B cell (primary cell): ENCODE measurements at regions not wholly inside any gene's neighbourhood (a gene's known extent, or its start where the extent isn't known, plus 50 kb on each side); places are given as distances from the start of the nearest gene placed in this dataset.

Source experiments
- ATAC-seq: fragments of 200-7000 bp; cut with Tn5 transposase; one replicate; pipeline ENCODE4 v1.10.0; 2021; ENCODE audit warnings: low read depth, mild to moderate bottlenecking, moderate number of reproducible peaks, moderate library complexity
- CTCF ChIA-PET: fragments of 350-600 bp; sonication (Branson Sonifier 250); formaldehyde crosslinking; loops from one replicate; lab custom pipeline; 2021; ENCODE audit warnings: antibody characterized with exemption, inconsistent platforms; lab: Charles Lee
- POLR2A ChIA-PET: fragments of 350-600 bp; sonication (Branson Sonifier 250); formaldehyde crosslinking; loops from one replicate; lab custom pipeline; 2021; ENCODE audit warnings: antibody characterized with exemption; lab: Charles Lee
- DNase-seq: peaks from one replicate; pipeline ENCODE4 v3.0.0; 2013
- H2AFZ ChIP-seq: 2 replicates; pipeline ENCODE4 v1.6.1; 2012; ENCODE audit warnings: mild to moderate bottlenecking, low read depth, low read length; ENCODE audit not compliant: insufficient read depth, poor library complexity, severe bottlenecking
- H3K27ac ChIP-seq, 2 donors: 1 replicate in 1 of 2; 2 replicates in 1 of 2; pipeline ENCODE4 v1.5.1; 2012 to 2013; ENCODE audit warnings: low read length in 2 of 2, mild to moderate bottlenecking in 2 of 2, moderate library complexity in 1 of 2
- H3K27me3 ChIP-seq, 4 experiments: fragments of 200-600 bp in 1 of 4; sonication (generic) in 1 of 4; replicated peaks in 1 of 4; 1 replicate in 2 of 4; 2 replicates in 2 of 4; pipeline versions ENCODE4 v1.6.1 to v1.7.0; 2013 to 2016; ENCODE audit warnings: low read length in 3 of 4, mild to moderate bottlenecking in 2 of 4, mixed read lengths in 1 of 4, moderate library complexity in 1 of 4; ENCODE audit not compliant: insufficient read depth in 4 of 4, control insufficient read depth in 3 of 4; ENCODE audit errors: control extremely low read depth in 1 of 4
- H3K36me3 ChIP-seq, 2 experiments: replicated peaks in 1 of 2; 1 replicate in 1 of 2; 2 replicates in 1 of 2; pipeline versions ENCODE4 v1.6.1 to v1.7.1; 2013; ENCODE audit warnings: low read length in 1 of 2; ENCODE audit not compliant: insufficient read depth in 2 of 2, control insufficient read depth in 1 of 2; ENCODE audit errors: control extremely low read depth in 1 of 2, extremely low read depth in 1 of 2
- H3K4me1 ChIP-seq, 2 donors: fragments of 200-600 bp in 1 of 2; sonication (generic) in 1 of 2; 1 replicate in 1 of 2; 2 replicates in 1 of 2; pipeline versions ENCODE4 v1.5.1 to v1.6.1; 2013 to 2017; ENCODE audit warnings: low read length in 2 of 2; ENCODE audit not compliant: control insufficient read depth in 2 of 2, insufficient read depth in 2 of 2
- H3K4me2 ChIP-seq: replicated peaks from 2 replicates; pipeline ENCODE3; 2012; ENCODE audit warnings: mild to moderate bottlenecking, low read depth, low read length; ENCODE audit not compliant: poor library complexity, severe bottlenecking
- H3K4me3 ChIP-seq, 5 experiments: fragments of 200-600 bp in 1 of 5; sonication (generic) in 1 of 5; 1 replicate in 3 of 5; 2 replicates in 2 of 5; pipeline versions ENCODE4 v1.5.1 to v1.7.0; 2011 to 2016; ENCODE audit warnings: low read length in 4 of 5, mild to moderate bottlenecking in 4 of 5, low read depth in 2 of 5, control low read depth in 1 of 5, moderate library complexity in 1 of 5; ENCODE audit not compliant: insufficient read depth in 1 of 5; ENCODE audit errors: control extremely low read depth in 1 of 5, extremely low read depth in 1 of 5
- H3K79me2 ChIP-seq: fragments of 200-600 bp; sonication (generic); one replicate; pipeline ENCODE4 v1.6.0; 2016; ENCODE audit warnings: low read length; ENCODE audit not compliant: control insufficient read depth, insufficient read depth
- H3K9ac ChIP-seq: fragments of 200-600 bp; sonication (generic); 2 replicates; pipeline ENCODE4 v1.6.1; 2017; ENCODE audit warnings: mild to moderate bottlenecking, low read length, moderate library complexity
- H3K9me3 ChIP-seq, 3 donors: one replicate each; pipeline versions ENCODE4 v1.6.1 to v1.7.1; 2013; ENCODE audit warnings: low read length in 2 of 3; ENCODE audit not compliant: control insufficient read depth in 2 of 3, insufficient read depth in 1 of 3; ENCODE audit errors: control extremely low read depth in 1 of 3
- H4K20me1 ChIP-seq: 2 replicates; pipeline ENCODE4 v1.6.0; 2012; ENCODE audit warnings: mild to moderate bottlenecking, low read length; ENCODE audit not compliant: insufficient read depth, control insufficient read depth, poor library complexity, severe bottlenecking
- H3K27ac Mint-ChIP-seq: one replicate; pipeline ENCODE4 v1.8.0; 2021; ENCODE audit warnings: mixed read lengths
- H3K27me3 Mint-ChIP-seq: one replicate; pipeline ENCODE4 v1.8.0; 2021; ENCODE audit warnings: mixed read lengths
- H3K4me1 Mint-ChIP-seq: one replicate; pipeline ENCODE4 v1.8.0; 2021; ENCODE audit warnings: mixed read lengths
- H3K4me3 Mint-ChIP-seq: one replicate; pipeline ENCODE4 v1.8.0; 2021; ENCODE audit warnings: mixed read lengths
- H3K9me3 Mint-ChIP-seq: one replicate; pipeline ENCODE4 v1.8.0; 2022; ENCODE audit warnings: mixed read lengths; ENCODE audit not compliant: insufficient read depth
- CTCF ChIP-seq: fragments of 200-600 bp; IDR thresholded peaks from one replicate; pipeline ENCODE4 v1.8.0; 2022; ENCODE audit warnings: antibody characterized with exemption, mild to moderate bottlenecking
- EZH2 ChIP-seq: IDR thresholded peaks from 2 replicates; pipeline ENCODE4 v1.6.1; 2012; ENCODE audit warnings: borderline replicate concordance, low read depth, mild to moderate bottlenecking, moderate library complexity, low read length; ENCODE audit not compliant: insufficient read depth, poor library complexity, severe bottlenecking
- WGBS: methylation state at CpG from one replicate; pipeline ENCODE4 v1.1.5; 2013; ENCODE audit warnings: missing lambda C conversion rate; ENCODE audit not compliant: insufficient coverage; 5-methylcytosine and 5-hydroxymethylcytosine counted together
- intact Hi-C: fragments of 100-400 bp; cut with micrococcal nuclease; formaldehyde crosslinking; loops from one replicate; pipeline ENCODE4 v1.10.0; 2022

DNA sequence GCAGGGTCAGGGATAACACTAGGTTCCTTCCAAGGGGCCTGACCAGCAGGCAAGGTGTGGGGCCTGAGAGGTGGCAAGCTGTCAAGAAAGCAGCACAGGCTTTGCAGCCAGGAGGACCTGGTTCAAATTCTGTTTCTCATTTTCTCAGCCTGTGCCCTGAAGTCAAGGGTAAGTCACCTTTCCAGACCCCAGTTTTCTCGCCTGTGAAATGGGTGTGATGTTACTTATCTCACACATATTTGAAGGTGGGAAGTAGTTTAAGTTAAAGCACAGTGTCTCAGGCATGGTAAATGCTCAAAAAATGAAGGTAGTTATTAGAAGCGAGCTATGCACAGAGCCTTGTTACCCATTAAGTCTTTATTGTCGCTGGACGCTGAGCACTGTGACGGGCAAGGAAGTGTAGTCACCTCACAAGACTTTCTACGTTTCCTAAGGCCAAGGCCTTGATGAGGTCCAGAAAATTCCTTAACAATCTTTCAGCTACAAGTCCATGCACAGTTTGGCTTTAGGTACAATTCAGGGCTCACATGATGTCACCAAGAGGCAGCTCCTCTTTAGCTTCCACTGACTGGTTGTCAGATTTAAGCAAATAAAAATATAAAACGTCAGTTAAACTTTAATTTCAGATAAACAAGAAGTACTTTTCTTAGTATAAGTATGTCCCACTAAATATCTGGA lies 522.6 kb upstream of the PROK2 start:
- WGBS, result 98% methylated on average over 5 of the region's 7 CpGs
- no peaks in the 10 kb centered on the region for H3K36me3 ChIP-seq
- no peak overlapping the region for H3K4me2 ChIP-seq
- H3K4me3 ChIP-seq, result no peak overlapping the region
- TF ChIP-seq EZH2 (no peak), CTCF (no peak)
- Mint-ChIP-seq H3K4me3 (no peak overlapping the region), H3K4me1 (peaks cover 50% of the 10 kb centered on the region), H3K27me3 (no peaks in the 10 kb centered on the region), H3K9me3 (no peaks in the 10 kb centered on the region), H3K27ac (peak overlapping the region; percentile 16)
- peaks cover 41 to 43% of the 10 kb centered on the region in 2 donors for H3K4me1 ChIP-seq
- ATAC-seq, result no peak
- H3K27ac ChIP-seq, result no peak overlapping the region
- ChIA-PET POLR2A (interaction anchor here (0.6 to 0.9 kb wide), 2 partner anchors 205 to 226 kb away, joined by 3 to 5 read pairs; no protein-coding TSS in a partner anchor), CTCF (interaction anchor here (1.0 kb wide), 1 partner anchor 134 kb away, joined by 3 read pairs; no protein-coding TSS in a partner anchor)
- DNase-seq, result no peak
- no peaks in the 10 kb centered on the region for H4K20me1 ChIP-seq
- peaks cover 0 to 1% (median 0%) of the 10 kb centered on the region in 3 donors for H3K9me3 ChIP-seq
- H2AFZ ChIP-seq, result no peak overlapping the region
- no peak overlapping the region for H3K9ac ChIP-seq
- no peaks in the 10 kb centered on the region for H3K79me2 ChIP-seq
- no peaks in the 10 kb centered on the region for H3K27me3 ChIP-seq
- intact Hi-C loops, result no loop called here

DNA sequence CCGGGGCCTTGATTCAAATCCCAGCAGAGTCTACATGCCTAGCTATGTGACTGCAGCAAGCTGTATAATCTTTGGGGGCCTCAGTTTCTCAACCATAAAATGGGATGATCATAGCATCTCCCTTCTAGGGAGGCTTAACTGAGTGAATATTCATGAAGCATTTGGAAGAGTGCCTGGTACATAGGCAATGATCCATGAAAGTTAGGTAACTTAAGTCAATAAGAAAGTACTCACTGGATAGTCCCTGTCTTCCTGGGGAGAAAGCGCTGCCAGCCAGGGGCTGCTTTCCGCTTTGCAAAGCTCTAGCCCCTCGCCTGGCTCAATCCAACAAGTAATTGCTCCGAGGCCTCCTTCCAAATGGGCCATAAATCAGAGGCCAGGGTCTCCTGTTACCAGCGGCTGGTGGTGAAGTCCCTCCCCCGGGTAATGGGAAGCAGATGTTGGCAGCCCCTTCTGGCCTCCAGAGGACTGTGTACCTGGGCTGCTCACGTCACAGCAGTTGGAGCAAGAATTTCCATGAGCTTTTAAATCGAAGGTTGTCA lies 521.9 kb upstream of the PROK2 start:
- H3K4me3 ChIP-seq, result no peak overlapping the region
- no peaks in the 10 kb centered on the region for H3K27me3 ChIP-seq
- CTCF ChIA-PET, result no interaction called here
- no peaks in the 10 kb centered on the region for H4K20me1 ChIP-seq
- Mint-ChIP-seq H3K4me3 (no peak overlapping the region), H3K9me3 (no peaks in the 10 kb centered on the region), H3K4me1 (peaks cover 44% of the 10 kb centered on the region), H3K27ac (no peak overlapping the region), H3K27me3 (no peaks in the 10 kb centered on the region)
- WGBS, result 56% methylated on average over 9 of the region's 9 CpGs
- no peaks in the 10 kb centered on the region for H3K79me2 ChIP-seq
- H2AFZ ChIP-seq, result no peak overlapping the region
- no peak for TF ChIP-seq EZH2
- no peak for TF ChIP-seq CTCF
- H3K4me2 ChIP-seq, result no peak overlapping the region
- intact Hi-C loops, result no loop called here
- DNase-seq, result no peak
- no peak for ATAC-seq
- POLR2A ChIA-PET, result no interaction called here
- H3K36me3 ChIP-seq, result no peaks in the 10 kb centered on the region
- H3K9me3 ChIP-seq, result peaks cover 0 to 1% (median 0%) of the 10 kb centered on the region in 3 donors
- peaks cover 34 to 36% of the 10 kb centered on the region in 2 donors for H3K4me1 ChIP-seq
- H3K9ac ChIP-seq, result no peak overlapping the region
- no peak overlapping the region for H3K27ac ChIP-seq
